HepG2 (cell line): ENCODE measurements at regions not wholly inside any gene's neighbourhood (a gene's known extent, or its start where the extent isn't known, plus 50 kb on each side); places are given as distances from the start of the nearest gene placed in this dataset.

Source experiments
- ATAC-seq: fragments of 200-7000 bp; cut with Tn5 transposase; 3 replicates; pipeline ENCODE4 v1.9.1; 2020; ENCODE audit warnings: mild to moderate bottlenecking, moderate library complexity
- BruUV-seq: library from RNA; stranded (reverse); fragments of 400-500 nt; replicated peaks from 2 replicates; lab custom pipeline; 2021; lab: Mats Ljungman, UMichigan
- CTCF ChIA-PET: fragments of 300-600 bp; formaldehyde crosslinking; extraction: SDS; loops from one replicate; lab custom pipeline; 2021; ENCODE audit warnings: low total read pairs, inconsistent platforms, low intra/inter-chr PET ratio; lab: Yijun Ruan, JAX
- POLR2A ChIA-PET: fragments of 350-600 bp; sonication (Branson Sonifier 250); formaldehyde crosslinking; loops from one replicate; lab custom pipeline; 2020; ENCODE audit warnings: antibody characterized with exemption, inconsistent platforms; lab: Yijun Ruan, JAX
- DNase-seq: peaks from one replicate; pipeline ENCODE4 v3.0.0-alpha.2; 2015; ENCODE audit warnings: low spot score
- FAIRE-seq: peaks from 3 replicates; lab custom pipeline; 2011; peaks lifted over from hg19 to GRCh38; lab: Jason Lieb, UNC
- H2AFZ ChIP-seq: one replicate; pipeline ENCODE4 v1.6.1; 2011; ENCODE audit warnings: low read length, inconsistent platforms
- H3K27ac ChIP-seq: fragments of 300-600 bp; 3 replicates; pipeline ENCODE4 v1.8.0; 2011; ENCODE audit warnings: mixed run types, mild to moderate bottlenecking, mixed read lengths, low read length, inconsistent platforms; ENCODE audit not compliant: insufficient read depth; ENCODE audit errors: extremely low read length
- H3K27me3 ChIP-seq, 2 experiments: fragments of 200-600 bp in 1 of 2; 2 replicates in 1 of 2; 3 replicates in 1 of 2; pipeline versions ENCODE4 v1.6.0 to v1.8.0; 2011; ENCODE audit warnings: low read length in 2 of 2, mild to moderate bottlenecking in 2 of 2, moderate library complexity in 2 of 2, inconsistent platforms in 1 of 2; ENCODE audit not compliant: insufficient read depth in 2 of 2, control insufficient read depth in 1 of 2
- H3K36me3 ChIP-seq, 2 experiments: fragments of 200-600 bp in 1 of 2; replicated peaks in 1 of 2; 2 replicates in 1 of 2; 3 replicates in 1 of 2; pipeline versions ENCODE4 v1.5.1 to v1.8.0; 2011; ENCODE audit warnings: low read length in 2 of 2, inconsistent platforms in 1 of 2; ENCODE audit not compliant: insufficient read depth in 2 of 2, control insufficient read depth in 1 of 2
- H3K4me1 ChIP-seq: 2 replicates; pipeline ENCODE4 v1.5.1; 2012; ENCODE audit warnings: low read length, inconsistent platforms; ENCODE audit not compliant: insufficient read depth
- H3K4me2 ChIP-seq: 2 replicates; pipeline ENCODE4 v1.6.0; 2011; ENCODE audit warnings: low read depth, low read length, inconsistent platforms
- H3K4me3 ChIP-seq, 3 experiments: fragments of 200-600 bp in 1 of 3; sonication (generic), shearing (Covaris generic) in 1 of 3; replicated peaks in 1 of 3; 2 replicates each; pipeline ENCODE4 v1.5.1; 2011 to 2016; ENCODE audit warnings: low read length in 3 of 3, inconsistent platforms in 2 of 3, low read depth in 2 of 3, mild to moderate bottlenecking in 2 of 3, control low read depth in 1 of 3, mixed read lengths in 1 of 3; ENCODE audit not compliant: insufficient read depth in 1 of 3
- H3K79me2 ChIP-seq: one replicate; pipeline ENCODE4 v1.6.1; 2011; ENCODE audit warnings: low read length, inconsistent platforms; ENCODE audit not compliant: insufficient read depth
- H3K9ac ChIP-seq: 2 replicates; pipeline ENCODE4 v1.6.0; 2011; ENCODE audit warnings: mild to moderate bottlenecking, low read depth, low read length, inconsistent platforms; ENCODE audit not compliant: insufficient read depth
- H3K9me3 ChIP-seq: 2 replicates; pipeline ENCODE4 v1.5.1; 2012; ENCODE audit warnings: mild to moderate bottlenecking, low read length
- H4K20me1 ChIP-seq: 2 replicates; pipeline ENCODE4 v1.6.0; 2011; ENCODE audit warnings: inconsistent platforms, mild to moderate bottlenecking, low read length, moderate library complexity; ENCODE audit not compliant: insufficient read depth
- FOXM1 ChIP-seq: sonication (generic); formaldehyde crosslinking; IDR thresholded peaks from 2 replicates; pipeline ENCODE4 v1.5.0; 2020; ENCODE audit warnings: missing genetic modification reagents
- LCORL ChIP-seq, 2 experiments: fragments of 450-650 bp in 1 of 2; sonication (generic) in 1 of 2; formaldehyde crosslinking in 1 of 2; IDR thresholded peaks; 2 replicates each; pipeline versions ENCODE4 v1.5.0 to v1.6.1; 2017 to 2020; ENCODE audit warnings: antibody characterized with exemption in 1 of 2, missing genetic modification reagents in 1 of 2
- PCBP1 ChIP-seq: fragments of 200-400 bp; formaldehyde crosslinking; IDR thresholded peaks from 2 replicates; pipeline ENCODE4 v1.6.1; 2017; ENCODE audit warnings: mild to moderate bottlenecking, low read depth, low read length, borderline replicate concordance
- YEATS4 ChIP-seq: sonication (generic); formaldehyde crosslinking; IDR thresholded peaks from 2 replicates; pipeline ENCODE4 v1.4.0; 2020; ENCODE audit warnings: missing genetic modification reagents, borderline replicate concordance
- ZBTB20 ChIP-seq: sonication (generic); formaldehyde crosslinking; IDR thresholded peaks from 2 replicates; pipeline ENCODE4 v1.8.1; 2023; ENCODE audit warnings: missing genetic modification reagents, low read depth, mild to moderate bottlenecking, borderline replicate concordance
- ZNF792 ChIP-seq: IDR thresholded peaks from 2 replicates; pipeline ENCODE4 v1.6.1; 2016
- WGBS: methylation state at CpG from one replicate; pipeline ENCODE4 v1.1.6; 2017; ENCODE audit warnings: low lambda C conversion rate; 5-methylcytosine and 5-hydroxymethylcytosine counted together
- in situ Hi-C: cut with HindIII; loops from 2 replicates; pipeline ENCODE4 v1.10.0; 2017; ENCODE audit warnings: low pct_unique_long_range_greater_than_20kb; ENCODE audit not compliant: extremely low pct_ligation_motif_present
- intact Hi-C: fragments of 100-400 bp; cut with micrococcal nuclease; formaldehyde crosslinking; loops from one replicate; pipeline ENCODE4 v1.10.0; 2022; ENCODE audit not compliant: unreplicated experiment
- TF ChIP-seq, protein P1 (sequence below), 2 experiments: sonication (generic) in 1 of 2; formaldehyde crosslinking in 1 of 2; IDR thresholded peaks; 2 replicates each; pipeline versions ENCODE4 v1.4.0 to v1.6.1; 2018 to 2020; ENCODE audit warnings: missing genetic modification reagents in 2 of 2, borderline replicate concordance in 1 of 2, low read depth in 1 of 2, mild to moderate bottlenecking in 1 of 2, missing biosample characterization in 1 of 2
- TF ChIP-seq, protein P2 (sequence below): sonication (generic); formaldehyde crosslinking; IDR thresholded peaks from 2 replicates; pipeline ENCODE4 v1.4.0; 2020; ENCODE audit warnings: missing genetic modification reagents
- TF ChIP-seq, protein P3 (sequence below): sonication (generic); formaldehyde crosslinking; IDR thresholded peaks from 2 replicates; pipeline ENCODE4 v1.4.0; 2020; ENCODE audit warnings: missing genetic modification reagents
- TF ChIP-seq, protein P4 (sequence below): sonication (generic); formaldehyde crosslinking; IDR thresholded peaks from 2 replicates; pipeline ENCODE4 v1.5.1; 2020; ENCODE audit warnings: missing genetic modification reagents, mild to moderate bottlenecking, borderline replicate concordance

DNA sequence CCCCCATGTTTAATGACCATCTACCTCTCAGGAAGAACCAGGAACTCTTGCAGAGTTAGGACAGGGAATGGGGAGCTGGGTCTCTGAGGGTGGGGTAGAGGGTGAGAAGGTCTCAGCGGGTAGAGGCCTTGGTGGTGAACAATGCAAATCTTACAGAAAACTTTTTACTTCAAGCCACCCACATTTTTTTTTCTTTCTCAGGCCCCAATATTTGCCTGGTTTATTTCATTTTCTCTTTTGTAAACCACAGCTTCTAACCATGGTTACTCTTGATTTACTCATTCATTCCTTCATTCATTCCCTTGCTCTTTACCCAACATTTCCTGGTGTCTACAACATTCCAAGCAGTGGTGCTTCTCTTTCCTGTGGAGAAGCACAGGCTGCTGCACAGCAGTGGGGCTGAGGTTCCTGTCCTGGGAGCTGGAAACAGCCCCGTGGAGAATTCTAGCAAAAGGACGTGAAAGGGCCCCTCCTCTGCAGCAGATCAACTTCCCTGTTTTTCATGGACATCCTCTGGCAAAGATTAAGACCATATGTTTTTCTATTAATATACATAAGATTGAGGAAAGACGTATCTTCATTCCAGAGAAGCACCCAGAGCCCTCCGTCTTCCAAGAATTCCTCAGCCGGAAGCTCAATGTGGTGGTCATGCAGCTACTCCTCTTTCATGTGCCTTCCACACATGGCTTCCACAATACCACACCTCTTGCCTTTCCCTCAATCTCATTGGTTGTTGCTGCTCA, 224.4 kb upstream of the SESN3 start:
- ChIA-PET POLR2A (no interaction called here), CTCF (no interaction called here)
- no peak for TF ChIP-seq PCBP1
- TF ChIP-seq, protein P1, sequence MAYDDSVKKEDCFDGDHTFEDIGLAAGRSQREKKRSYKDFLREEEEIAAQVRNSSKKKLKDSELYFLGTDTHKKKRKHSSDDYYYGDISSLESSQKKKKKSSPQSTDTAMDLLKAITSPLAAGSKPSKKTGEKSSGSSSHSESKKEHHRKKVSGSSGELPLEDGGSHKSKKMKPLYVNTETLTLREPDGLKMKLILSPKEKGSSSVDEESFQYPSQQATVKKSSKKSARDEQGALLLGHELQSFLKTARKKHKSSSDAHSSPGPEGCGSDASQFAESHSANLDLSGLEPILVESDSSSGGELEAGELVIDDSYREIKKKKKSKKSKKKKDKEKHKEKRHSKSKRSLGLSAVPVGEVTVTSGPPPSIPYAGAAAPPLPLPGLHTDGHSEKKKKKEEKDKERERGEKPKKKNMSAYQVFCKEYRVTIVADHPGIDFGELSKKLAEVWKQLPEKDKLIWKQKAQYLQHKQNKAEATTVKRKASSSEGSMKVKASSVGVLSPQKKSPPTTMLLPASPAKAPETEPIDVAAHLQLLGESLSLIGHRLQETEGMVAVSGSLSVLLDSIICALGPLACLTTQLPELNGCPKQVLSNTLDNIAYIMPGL (CRISPR knock-in tag; IDR thresholded peaks at IDR 0.05; ENCODE audit: borderline replicate concordance in 1 of 2, low read depth in 1 of 2), result no peak
- TF ChIP-seq, protein P2, sequence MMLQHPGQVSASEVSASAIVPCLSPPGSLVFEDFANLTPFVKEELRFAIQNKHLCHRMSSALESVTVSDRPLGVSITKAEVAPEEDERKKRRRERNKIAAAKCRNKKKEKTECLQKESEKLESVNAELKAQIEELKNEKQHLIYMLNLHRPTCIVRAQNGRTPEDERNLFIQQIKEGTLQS (CRISPR knock-in tag), result no peak
- no peak for TF ChIP-seq YEATS4 (CRISPR knock-in tag)
- no peak for TF ChIP-seq ZBTB20 (CRISPR knock-in tag)
- no peak for TF ChIP-seq LCORL (IDR thresholded peaks at IDR 0.05)
- no peak for TF ChIP-seq LCORL (CRISPR knock-in tag; IDR thresholded peaks at IDR 0.05)
- TF ChIP-seq ZNF792 (CRISPR knock-in tag), result no peak
- TF ChIP-seq, protein P3, sequence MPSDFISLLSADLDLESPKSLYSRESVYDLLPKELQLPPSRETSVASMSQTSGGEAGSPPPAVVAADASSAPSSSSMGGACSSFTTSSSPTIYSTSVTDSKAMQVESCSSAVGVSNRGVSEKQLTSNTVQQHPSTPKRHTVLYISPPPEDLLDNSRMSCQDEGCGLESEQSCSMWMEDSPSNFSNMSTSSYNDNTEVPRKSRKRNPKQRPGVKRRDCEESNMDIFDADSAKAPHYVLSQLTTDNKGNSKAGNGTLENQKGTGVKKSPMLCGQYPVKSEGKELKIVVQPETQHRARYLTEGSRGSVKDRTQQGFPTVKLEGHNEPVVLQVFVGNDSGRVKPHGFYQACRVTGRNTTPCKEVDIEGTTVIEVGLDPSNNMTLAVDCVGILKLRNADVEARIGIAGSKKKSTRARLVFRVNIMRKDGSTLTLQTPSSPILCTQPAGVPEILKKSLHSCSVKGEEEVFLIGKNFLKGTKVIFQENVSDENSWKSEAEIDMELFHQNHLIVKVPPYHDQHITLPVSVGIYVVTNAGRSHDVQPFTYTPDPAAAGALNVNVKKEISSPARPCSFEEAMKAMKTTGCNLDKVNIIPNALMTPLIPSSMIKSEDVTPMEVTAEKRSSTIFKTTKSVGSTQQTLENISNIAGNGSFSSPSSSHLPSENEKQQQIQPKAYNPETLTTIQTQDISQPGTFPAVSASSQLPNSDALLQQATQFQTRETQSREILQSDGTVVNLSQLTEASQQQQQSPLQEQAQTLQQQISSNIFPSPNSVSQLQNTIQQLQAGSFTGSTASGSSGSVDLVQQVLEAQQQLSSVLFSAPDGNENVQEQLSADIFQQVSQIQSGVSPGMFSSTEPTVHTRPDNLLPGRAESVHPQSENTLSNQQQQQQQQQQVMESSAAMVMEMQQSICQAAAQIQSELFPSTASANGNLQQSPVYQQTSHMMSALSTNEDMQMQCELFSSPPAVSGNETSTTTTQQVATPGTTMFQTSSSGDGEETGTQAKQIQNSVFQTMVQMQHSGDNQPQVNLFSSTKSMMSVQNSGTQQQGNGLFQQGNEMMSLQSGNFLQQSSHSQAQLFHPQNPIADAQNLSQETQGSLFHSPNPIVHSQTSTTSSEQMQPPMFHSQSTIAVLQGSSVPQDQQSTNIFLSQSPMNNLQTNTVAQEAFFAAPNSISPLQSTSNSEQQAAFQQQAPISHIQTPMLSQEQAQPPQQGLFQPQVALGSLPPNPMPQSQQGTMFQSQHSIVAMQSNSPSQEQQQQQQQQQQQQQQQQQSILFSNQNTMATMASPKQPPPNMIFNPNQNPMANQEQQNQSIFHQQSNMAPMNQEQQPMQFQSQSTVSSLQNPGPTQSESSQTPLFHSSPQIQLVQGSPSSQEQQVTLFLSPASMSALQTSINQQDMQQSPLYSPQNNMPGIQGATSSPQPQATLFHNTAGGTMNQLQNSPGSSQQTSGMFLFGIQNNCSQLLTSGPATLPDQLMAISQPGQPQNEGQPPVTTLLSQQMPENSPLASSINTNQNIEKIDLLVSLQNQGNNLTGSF (CRISPR knock-in tag), result no peak
- TF ChIP-seq, protein P4, sequence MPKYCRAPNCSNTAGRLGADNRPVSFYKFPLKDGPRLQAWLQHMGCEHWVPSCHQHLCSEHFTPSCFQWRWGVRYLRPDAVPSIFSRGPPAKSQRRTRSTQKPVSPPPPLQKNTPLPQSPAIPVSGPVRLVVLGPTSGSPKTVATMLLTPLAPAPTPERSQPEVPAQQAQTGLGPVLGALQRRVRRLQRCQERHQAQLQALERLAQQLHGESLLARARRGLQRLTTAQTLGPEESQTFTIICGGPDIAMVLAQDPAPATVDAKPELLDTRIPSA (CRISPR knock-in tag), result no peak
- no peak for TF ChIP-seq FOXM1
- Histone ChIP-seq H3K27me3 (no peaks in the 10 kb centered on the region; a peak in 1 of 5 replicates), H3K4me2 (no peak overlapping the region), H3K4me3 (no peak overlapping the region), H3K9ac (no peak overlapping the region), H3K9me3 (no peaks in the 10 kb centered on the region), H3K27ac (no peak overlapping the region), H3K79me2 (no peaks in the 10 kb centered on the region), H3K36me3 (no peaks in the 10 kb centered on the region), H4K20me1 (no peaks in the 10 kb centered on the region), H3K4me1 (no peaks in the 10 kb centered on the region), H2AFZ (no peak overlapping the region)
- whole genome bisulfite sequencing, result 12% methylated on average over 6 of the region's 6 CpGs
- ATAC-seq (no peak), DNase-seq (no peak), FAIRE-seq (no peak)
- in situ Hi-C loops (no loop called here), intact Hi-C loops (no loop called here)
- BruUV-seq, result no TSS peak
